AG04449 (cell line): ENCODE measurements at regions not wholly inside any gene's neighbourhood (a gene's known extent, or its start where the extent isn't known, plus 50 kb on each side); places are given as distances from the start of the nearest gene placed in this dataset.

Experiments used
- CTCF ChIA-PET: fragments of 350-600 bp; formaldehyde crosslinking; extraction: SDS; loops from one replicate; lab custom pipeline; 2021; ENCODE audit warnings: antibody characterized with exemption; lab: Yijun Ruan, JAX
- POLR2A ChIA-PET: fragments of 400-600, 350-600 bp; formaldehyde crosslinking; extraction: SDS; loops from one replicate; lab custom pipeline; 2020; ENCODE audit warnings: antibody characterized with exemption, inconsistent platforms; lab: Yijun Ruan, JAX
- DNase-seq: peaks from one replicate; pipeline ENCODE4 v3.0.0-alpha.2; 2010; ENCODE audit warnings: low read depth, low spot score
- H3K4me3 ChIP-seq: 2 replicates; pipeline ENCODE4 v1.5.1; 2011; ENCODE audit warnings: low read depth, mild to moderate bottlenecking, control low read depth, low read length
- CTCF ChIP-seq: IDR thresholded peaks from one replicate; pipeline ENCODE4 v1.5.1; 2011; ENCODE audit warnings: mild to moderate bottlenecking, moderate library complexity, low read length, control low read depth, inconsistent platforms; ENCODE audit not compliant: insufficient read depth; ENCODE audit errors: missing control alignments

- H3K4me3 ChIP-seq = no peak overlapping the region
- TF ChIP-seq CTCF = no peak
- ChIA-PET POLR2A (no interaction called here), CTCF (no interaction called here)
- DNase-seq = no peak
These were observed 762.5 kb upstream of the ARGLU1 start for GRCh38 chr13:107330484-107330883.

GRCh38 chr13:107329991-107330390 lies 762.1 kb upstream of the ARGLU1 start:
- CTCF ChIA-PET = no interaction called here

GRCh38 chr13:107324416-107325204 lies 756.7 kb upstream of the ARGLU1 start:
- TF ChIP-seq CTCF = no peak
- ChIA-PET CTCF (no interaction called here), POLR2A (no interaction called here)
- no peak for DNase-seq
- H3K4me3 ChIP-seq = no peak overlapping the region

More at GRCh38 chr13:107329991-107330390, 762.1 kb upstream of the ARGLU1 start:
- POLR2A ChIA-PET = no interaction called here
- H3K4me3 ChIP-seq = no peak overlapping the region
- no peak for TF ChIP-seq CTCF
- no peak for DNase-seq

GRCh38 chr13:107322228-107322627 lies 754.3 kb upstream of the ARGLU1 start:
- no peak overlapping the region for H3K4me3 ChIP-seq
- TF ChIP-seq CTCF = no peak
- CTCF ChIA-PET = no interaction called here
- POLR2A ChIA-PET = no interaction called here
- no peak for DNase-seq

GRCh38 chr13:107305178-107305577 lies 737.2 kb upstream of the ARGLU1 start:
- CTCF ChIA-PET = no interaction called here
- no peak for TF ChIP-seq CTCF
- POLR2A ChIA-PET = no interaction called here
- no peak overlapping the region for H3K4me3 ChIP-seq
- DNase-seq = no peak

- ChIA-PET POLR2A (no interaction called here), CTCF (no interaction called here)
- no peak for TF ChIP-seq CTCF
- DNase-seq = no peak
- H3K4me3 ChIP-seq = no peak overlapping the region
These were observed 733.9 kb upstream of the ARGLU1 start for GRCh38 chr13:107301724-107302374.
